Fibroblast of skin of left quadriceps (primary cell): ENCODE measurements at regions not wholly inside any gene's neighbourhood (a gene's known extent, or its start where the extent isn't known, plus 50 kb on each side); places are given as distances from the start of the nearest gene placed in this dataset.
A peak's percentile ranks its signal among the peaks of the same experiment; 100 is the strongest.
"Not testable (repeated sequence)": the region's sequence is repeated elsewhere in the genome, so short reads cannot be mapped to it uniquely, and the experiment has no call there.

Experiments
- DNase-seq, 2 experiments: peaks; one replicate each; pipeline ENCODE4 v3.0.0-alpha.2; 2013; ENCODE audit warnings: low read depth in 2 of 2

DNA sequence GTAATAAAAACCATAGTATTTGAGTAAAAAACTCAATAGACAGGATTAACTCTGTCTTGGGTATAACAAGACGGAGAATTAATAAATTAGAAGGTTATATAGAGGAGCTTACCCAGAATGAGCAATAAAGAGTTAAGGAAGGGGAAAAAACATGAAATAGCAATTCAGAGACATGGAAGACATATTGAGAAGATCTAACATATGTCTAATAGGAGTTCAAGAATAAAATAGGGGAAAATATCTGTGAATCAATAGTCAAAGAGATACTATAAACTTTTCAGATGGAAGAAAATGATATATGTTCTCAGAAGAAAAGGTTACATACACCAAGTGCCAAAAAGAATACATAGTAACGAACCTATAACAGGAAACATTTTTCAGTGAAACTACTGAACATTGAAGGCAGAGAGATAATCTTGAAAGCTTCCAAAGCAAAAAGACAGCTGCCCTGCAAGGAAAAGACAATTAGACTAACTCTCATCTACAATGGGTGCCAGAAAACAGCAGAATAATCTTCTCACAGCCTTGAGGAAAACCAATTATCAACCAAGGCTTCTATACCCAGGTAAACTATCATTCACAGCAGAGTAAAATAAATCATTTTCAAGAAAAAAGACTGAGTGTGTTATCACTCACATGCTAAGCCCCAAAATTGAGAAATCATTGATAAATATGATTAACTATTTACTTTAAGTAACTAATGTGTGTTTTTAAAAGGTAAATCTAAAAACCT, 106.0 kb downstream of the ENC1 start:
- DNase-seq, result no peak

DNA sequence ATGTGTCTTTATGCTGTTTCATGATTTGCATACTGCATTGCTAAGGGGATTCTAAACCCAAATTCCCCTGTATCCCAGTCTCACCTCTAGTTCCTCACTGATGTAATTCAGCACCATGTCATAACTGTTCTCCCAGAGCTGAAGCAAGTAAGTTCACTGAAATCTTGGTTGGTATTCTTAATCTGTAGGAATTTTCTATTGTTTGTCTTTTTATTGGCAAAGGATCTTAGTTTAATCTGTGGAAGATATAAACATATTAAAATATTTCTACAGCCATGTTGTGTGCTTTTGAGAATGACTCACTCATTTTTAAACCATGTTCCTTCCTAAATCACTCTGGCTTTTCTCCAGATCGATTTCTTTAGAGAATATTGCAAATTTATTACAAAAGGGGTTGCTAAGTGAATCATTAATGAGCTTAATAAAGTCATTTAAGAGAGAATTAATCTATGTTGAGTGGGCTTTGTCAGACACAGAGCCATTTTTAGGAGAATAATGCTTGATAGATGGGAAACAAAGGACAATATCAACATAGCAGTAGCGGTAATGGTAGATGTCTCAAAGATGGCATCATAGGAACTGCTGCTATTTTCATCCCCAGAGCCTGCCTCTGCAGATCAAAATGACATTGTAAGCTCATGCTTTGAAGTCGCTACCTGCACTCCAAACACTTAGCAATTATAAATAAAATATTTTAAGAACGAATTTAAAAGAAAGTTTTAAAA, 110.0 kb downstream of the ENC1 start:
- no peak for DNase-seq

DNA sequence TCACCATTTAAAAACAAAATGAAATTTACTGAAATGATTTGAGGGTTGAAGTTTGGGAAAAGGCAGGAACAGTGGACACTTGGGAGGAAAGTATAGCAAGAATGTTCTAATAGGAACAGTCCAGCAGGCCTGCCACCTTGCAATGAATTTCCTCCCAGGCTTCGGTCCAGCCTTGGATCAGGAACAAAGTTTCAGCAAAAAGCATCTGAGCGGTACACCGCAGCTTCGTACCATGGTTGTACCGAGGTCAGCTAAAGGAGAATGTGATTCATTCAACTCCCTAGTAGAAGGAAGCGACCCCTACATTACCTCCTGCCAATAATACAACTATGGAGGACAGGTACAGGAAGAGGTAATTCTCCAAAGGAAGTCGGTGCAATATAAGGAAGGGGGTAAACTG, 111.4 kb downstream of the ENC1 start:
- DNase-seq, result no peak

GRCh38 chr5:74526111-74526510, 114.4 kb downstream of the ENC1 start:
- DNase-seq, result no peak

GRCh38 chr5:74524767-74525166, 115.8 kb downstream of the ENC1 start:
- not testable (repeated sequence) for DNase-seq

GRCh38 chr5:74523698-74524097, 116.8 kb downstream of the ENC1 start:
- not testable (repeated sequence) for DNase-seq

- DNase-seq, result not testable (repeated sequence)
Measured at GRCh38 chr5:74522838-74523237, 117.7 kb downstream of the ENC1 start.

DNA sequence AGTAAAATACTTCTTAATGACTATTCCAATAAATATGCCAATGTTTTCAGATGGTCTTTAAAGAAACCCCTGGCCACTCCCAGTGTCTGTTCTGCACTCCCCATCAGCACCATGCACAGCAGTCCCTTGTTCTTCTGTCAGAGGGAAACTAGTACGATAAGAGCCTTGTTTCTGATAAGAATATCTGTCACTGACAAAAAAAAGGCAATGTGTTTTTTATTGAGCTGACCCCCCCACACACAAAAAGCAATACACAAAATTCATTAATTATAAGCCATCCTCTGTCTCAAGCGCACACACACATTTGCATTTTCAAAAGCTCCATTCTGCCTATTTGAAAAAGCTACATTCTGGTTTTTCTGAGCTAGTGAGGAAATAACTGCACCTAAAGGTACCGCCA, 119.1 kb downstream of the ENC1 start:
- no peak for DNase-seq

DNA sequence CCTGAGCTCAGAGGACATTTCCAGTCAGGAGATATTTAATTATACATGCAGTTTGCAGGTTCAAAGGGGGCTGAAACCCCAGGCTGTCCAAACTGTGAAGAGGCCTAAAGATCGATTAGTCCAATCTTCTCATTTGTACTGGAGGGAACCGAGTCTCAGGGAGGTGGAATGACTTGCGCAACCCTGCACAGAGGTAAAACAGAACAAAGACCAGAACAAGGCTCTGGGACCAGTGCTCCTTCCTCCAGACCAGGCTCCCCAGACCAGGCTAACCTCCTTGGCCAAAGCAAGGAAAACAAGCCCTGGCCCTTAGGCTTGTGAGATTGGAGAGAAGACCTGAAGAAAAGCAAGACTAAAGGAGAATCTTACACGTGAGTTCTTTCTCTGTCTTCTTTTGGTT, 120.8 kb downstream of the ENC1 start:
- DNase-seq, result no peak

DNA sequence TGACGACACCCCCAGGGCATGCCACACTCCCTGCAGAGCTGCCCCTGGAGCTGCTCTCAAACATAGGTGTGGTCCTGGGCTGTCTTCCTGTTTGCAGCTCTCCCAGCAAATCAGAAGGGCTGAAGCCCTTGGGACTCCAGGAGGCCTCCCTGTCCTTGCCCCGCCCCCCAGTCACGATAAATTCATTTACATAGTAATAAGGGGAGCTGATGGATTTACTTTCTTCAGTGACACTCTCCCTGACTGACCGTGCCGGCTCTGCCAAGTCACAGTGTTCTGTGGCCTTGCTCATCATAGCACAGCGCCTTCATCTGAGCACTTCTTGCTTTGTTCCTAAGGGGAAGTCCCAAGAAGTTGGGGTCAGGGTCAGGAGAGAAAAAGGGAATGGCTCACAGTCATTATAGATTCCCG, 121.4 kb downstream of the ENC1 start:
- no peak for DNase-seq

GRCh38 chr5:74517700-74518099, 122.8 kb downstream of the ENC1 start:
- peak in 1 of 2 experiments; percentile 20 for DNase-seq

DNA sequence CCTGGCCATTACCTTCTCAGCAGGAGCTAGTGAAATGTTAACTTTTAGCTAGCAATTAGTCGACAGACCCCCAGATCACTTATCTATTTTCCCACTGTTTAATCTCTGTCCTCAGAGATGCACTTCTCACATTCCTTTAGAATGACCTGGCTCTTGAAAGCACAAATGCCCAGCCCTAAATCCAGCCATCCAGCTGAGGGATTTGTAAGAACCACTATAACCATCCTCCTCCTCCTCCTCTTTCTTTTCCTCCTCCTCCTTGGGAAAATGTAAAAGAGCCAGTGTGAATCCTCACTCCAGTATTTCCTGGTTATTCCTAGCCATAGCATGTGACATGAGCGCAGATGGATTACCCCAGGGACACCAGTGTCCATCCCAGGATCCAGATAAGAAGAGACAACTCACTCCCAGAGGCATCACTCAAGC, 124.3 kb downstream of the ENC1 start:
- no peak for DNase-seq

DNA sequence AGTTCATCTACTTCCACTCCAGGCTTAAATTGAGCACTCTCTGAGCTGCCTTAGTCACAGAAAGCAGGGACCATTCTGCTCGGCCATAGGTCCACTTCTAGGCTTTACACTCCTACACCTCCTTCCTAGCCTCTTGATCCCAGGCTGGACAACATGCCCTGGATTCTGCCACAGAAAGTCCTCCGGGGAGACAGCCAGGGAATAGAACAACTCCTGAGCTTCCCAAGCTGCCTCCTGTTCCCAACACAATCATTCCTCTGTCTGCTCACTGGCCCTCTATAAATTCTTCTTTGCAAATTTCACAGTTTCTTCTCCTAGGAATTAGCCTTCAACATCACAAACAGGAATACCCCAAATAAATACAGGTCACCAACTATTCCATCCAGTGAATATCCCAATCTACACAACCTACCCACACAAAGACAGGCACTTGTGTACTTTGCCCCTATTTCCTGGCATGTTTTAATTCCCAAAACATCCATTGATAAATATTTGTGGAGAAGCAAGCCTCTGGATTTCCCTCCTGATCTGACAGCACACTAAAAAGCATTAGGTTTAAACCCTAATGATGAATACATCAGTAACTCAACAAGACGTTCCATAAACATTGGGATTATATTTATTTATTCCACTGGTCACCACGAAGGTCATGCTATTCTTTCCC, 125.5 kb downstream of the ENC1 start:
- DNase-seq, result no peak

DNA sequence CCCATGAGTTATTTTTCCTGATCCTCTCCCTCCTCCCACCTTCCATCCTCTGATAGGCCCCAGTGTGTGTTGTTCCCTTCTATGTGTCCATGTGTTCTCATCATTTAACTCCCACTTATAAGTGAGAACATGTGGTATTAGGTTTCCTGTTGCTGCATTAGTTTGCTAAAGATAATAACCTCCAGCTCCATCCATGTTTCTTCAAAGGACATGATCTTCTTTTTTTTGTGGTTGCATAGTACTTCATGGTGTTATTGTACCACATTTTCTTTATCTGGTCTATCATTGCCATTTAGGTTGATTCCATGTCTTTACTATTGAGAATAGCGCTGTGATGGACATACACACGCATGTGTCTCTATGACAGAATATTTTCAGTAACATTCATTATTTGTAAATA, 128.8 kb downstream of the ENC1 start:
- DNase-seq, result not testable (repeated sequence)

- DNase-seq, result peak; percentile 23 to 32
Measured at GRCh38 chr5:74510476-74511075, 130.0 kb downstream of the ENC1 start.

DNA sequence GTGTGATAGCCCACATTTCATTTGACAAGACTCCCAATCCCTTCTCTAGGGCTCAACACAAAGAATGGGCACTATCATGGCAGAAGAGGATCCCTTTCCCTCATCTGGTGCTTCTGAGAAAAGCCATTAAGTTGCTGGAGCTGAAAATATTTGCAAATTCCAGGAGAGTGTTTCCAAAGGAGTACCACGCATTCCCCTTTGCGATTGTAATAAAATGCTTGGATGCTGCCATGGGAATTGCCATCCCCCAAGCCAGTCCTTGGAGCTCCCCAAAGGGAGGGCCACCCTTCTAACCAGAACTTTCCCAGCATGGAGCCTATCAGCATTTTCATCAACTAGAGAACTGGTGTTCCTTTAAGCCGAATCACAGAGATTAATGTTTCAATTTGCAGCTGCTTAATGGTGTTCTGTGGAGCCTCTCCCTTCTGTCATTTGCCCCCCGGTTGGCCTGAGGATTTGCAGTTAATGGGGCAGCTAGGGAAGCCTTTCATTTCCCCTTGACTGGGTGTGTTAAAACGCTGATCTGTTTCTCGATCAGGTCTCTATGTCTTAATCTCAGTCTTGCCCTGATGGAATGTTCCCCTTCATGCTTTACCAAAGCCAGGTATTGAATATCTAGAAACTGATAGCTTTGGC, 133.0 kb downstream of the ENC1 start:
- no peak for DNase-seq

- DNase-seq, result no peak
Measured at GRCh38 chr5:74506119-74506518, 134.4 kb downstream of the ENC1 start.

DNA sequence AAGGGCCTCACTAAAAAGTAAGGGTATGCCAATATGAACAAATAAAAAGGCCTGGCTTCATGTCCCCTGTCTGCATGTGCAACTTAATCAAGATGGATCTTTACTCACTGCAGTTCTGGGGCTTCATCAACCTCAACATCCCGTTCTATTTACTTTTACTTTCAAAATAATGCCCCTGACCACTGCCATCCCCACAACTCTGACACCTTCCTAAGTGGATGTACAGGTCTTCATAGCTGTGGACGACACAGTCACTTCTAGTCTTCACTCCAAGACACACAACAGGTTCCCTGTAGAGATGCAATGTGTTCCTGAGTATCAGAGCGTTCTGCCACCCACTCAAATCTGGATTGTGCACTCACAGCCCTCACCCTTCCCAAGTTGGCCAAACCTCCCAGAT, 136.1 kb downstream of the ENC1 start:
- no peak for DNase-seq

DNA sequence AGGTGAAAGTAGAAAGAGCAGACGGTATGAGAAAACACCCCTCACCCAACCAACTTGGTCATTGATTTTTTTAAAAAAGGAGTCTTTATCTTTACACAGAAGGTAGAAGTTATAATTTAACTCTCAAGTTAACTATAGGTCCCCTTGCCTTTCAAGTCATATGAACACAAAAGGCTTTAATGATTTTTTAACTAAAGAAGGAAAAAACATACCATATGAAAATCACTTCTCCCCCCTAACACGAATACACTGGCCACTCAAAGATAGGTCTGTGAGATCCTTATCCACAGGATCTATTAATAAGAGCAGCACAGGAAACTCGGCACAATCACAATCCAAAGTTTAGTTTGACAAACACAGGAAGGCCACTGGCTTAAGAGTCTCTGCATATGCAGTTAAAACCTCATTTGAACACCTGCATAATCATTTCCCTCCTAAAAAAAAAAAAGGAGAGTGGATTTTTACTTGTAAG, 138.0 kb downstream of the ENC1 start:
- DNase-seq, result no peak

GRCh38 chr5:74501674-74502478, 138.7 kb downstream of the ENC1 start:
- no peak for DNase-seq
